GM10248 (cell line): ENCODE measurements at regions not wholly inside any gene's neighbourhood (a gene's known extent, or its start where the extent isn't known, plus 50 kb on each side); places are given as distances from the start of the nearest gene placed in this dataset.

ENCODE experiments used
- CTCF ChIA-PET: fragments of 300-600 bp; sonication (Branson Sonifier 250); formaldehyde crosslinking; extraction: SDS; loops from one replicate; lab custom pipeline; 2021; ENCODE audit warnings: antibody characterized with exemption; lab: Yijun Ruan, JAX
- POLR2A ChIA-PET: fragments of 350-650 bp; sonication (Branson Sonifier 250); formaldehyde crosslinking; extraction: SDS; loops from one replicate; lab custom pipeline; 2020; ENCODE audit warnings: antibody characterized with exemption; lab: Yijun Ruan, JAX
- DNase-seq: peaks from one replicate; pipeline ENCODE4 v3.0.0; 2012; ENCODE audit errors: extremely low spot score
- TF ChIP-seq, protein P1 (sequence below): IDR thresholded peaks from 2 replicates; pipeline ENCODE4 v1.5.1; 2012; ENCODE audit warnings: mild to moderate bottlenecking, low read depth; ENCODE audit errors: extremely low read depth, missing control alignments, control extremely low read depth

DNA sequence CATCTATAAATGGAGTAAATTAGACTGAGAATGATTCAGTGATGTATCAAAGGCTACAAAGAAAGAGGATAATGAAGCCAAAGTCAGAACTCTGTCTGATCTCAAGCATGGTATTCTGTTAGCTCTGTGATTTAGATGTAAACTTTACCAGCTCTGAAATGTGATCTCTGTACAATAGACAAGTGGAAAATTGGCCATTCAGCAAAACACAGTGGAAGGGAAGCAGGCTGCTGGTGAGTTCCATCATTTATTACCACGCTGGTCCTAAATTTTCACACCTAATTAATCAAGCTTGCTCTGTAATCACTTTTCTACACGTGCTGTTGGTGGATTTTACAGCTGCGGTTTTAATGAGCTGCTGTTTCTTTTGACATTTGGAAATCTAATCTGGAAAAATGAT lies 145.1 kb upstream of the OPCML start:
- ChIA-PET POLR2A (no interaction called here), CTCF (interaction anchor here (1.9 kb wide), 1 partner anchor 13 kb away, joined by 4 read pairs; no protein-coding TSS in a partner anchor)
- TF ChIP-seq, protein P1, sequence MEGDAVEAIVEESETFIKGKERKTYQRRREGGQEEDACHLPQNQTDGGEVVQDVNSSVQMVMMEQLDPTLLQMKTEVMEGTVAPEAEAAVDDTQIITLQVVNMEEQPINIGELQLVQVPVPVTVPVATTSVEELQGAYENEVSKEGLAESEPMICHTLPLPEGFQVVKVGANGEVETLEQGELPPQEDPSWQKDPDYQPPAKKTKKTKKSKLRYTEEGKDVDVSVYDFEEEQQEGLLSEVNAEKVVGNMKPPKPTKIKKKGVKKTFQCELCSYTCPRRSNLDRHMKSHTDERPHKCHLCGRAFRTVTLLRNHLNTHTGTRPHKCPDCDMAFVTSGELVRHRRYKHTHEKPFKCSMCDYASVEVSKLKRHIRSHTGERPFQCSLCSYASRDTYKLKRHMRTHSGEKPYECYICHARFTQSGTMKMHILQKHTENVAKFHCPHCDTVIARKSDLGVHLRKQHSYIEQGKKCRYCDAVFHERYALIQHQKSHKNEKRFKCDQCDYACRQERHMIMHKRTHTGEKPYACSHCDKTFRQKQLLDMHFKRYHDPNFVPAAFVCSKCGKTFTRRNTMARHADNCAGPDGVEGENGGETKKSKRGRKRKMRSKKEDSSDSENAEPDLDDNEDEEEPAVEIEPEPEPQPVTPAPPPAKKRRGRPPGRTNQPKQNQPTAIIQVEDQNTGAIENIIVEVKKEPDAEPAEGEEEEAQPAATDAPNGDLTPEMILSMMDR, result no peak
- DNase-seq, result no peak

- TF ChIP-seq, protein P1, result no peak
- POLR2A ChIA-PET, result no interaction called here
- CTCF ChIA-PET, result no interaction called here
- DNase-seq, result no peak
These were observed 144.0 kb upstream of the OPCML start for GRCh38 chr11:133676265-133676664.

DNA sequence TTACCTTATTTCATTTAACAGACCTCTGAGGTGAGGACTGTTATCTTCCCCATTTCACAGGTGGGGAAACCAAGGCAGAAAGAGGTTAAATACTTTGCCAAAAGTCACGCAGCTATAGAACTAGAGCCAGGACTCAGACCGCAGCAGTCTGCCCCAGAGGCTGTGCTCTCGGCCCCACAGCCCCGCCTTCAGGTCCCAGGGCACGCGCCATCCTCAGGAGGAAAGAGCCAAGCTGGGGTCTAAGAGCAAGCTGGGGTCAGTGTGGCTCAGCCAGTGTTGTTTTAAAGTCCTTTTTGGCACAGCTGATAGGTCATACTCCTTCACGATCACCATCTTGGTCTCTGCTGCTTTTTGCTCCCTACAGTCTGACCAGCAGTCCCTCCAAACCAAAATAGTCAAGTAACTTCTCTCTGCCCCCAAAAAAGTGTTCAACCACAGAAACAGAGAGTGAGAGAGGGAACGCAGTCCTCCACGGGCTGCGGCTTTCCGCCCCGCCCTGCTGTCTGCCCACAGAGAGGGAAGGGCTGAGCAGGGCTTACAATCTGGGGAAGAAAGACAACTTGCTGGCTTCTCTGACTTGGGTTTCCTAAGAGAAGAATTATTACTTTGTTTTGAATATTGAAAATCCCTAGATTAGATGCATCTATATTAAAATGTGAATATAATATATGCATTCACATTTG lies 137.2 kb upstream of the OPCML start:
- DNase-seq, result no peak
- POLR2A ChIA-PET, result no interaction called here
- TF ChIP-seq, protein P1, result no peak
- CTCF ChIA-PET, result no interaction called here

DNA sequence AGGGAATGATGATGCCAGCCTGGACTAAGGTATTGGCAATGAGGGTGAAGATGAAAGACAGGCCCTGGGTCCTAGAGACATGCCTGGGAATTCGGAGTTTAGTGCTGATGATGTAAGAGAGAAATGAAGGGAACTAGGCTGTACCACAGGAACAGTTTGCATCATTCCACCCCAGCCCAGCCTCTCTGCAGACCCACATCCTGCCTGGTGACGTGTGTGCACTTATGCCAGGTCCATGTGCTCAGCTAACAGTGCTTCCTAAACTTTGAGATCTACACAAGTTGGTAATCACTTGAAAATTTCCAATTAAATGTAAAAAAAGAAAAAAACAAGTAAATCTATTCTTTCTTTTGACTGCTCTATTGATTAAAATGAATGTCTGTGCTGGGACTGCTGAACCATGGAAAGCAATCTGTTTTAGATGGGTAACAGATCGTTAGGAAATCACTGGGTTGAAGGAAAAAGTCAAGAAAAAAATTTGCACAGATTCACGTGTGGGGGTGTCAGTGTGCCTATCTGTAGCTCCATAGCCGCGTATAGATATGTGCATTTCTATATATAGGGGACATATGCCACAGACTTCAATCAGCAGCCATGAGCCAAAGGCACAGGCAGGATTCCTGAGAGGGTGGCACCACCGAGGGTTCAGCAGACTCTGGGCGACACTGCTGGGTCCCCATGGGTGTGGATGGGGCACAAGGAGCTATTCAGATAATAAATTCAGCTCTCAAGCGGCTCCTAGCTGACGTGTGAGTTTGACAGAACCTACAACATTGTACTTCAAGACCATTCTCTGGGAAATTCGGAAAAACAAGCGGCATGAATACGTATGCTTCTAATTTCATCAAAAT lies 131.1 kb upstream of the OPCML start:
- TF ChIP-seq, protein P1, result no peak
- DNase-seq, result no peak
- ChIA-PET POLR2A (no interaction called here), CTCF (interaction anchor here (1.2 kb wide), 1 partner anchor 14 kb away, joined by 4 read pairs; no protein-coding TSS in a partner anchor)

DNA sequence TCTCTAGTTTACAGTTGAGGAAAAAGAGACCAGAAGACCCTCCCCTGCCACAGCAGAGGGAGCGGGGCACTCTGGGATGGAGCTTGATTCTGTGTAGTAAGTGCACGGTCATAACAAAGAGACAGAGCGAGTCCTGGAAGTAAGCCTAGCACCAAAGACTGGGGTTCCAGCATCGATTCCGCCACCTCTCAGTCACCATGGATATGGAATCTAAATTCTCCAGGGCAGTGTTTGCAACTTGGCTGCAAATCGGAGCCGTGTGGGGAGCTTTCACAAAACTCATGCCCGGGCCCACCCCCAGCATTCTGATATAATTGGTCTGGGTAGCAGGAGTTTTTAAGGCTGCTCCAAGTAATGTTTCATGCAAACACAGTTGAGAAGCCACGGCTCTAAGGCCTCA lies 129.5 kb upstream of the OPCML start:
- ChIA-PET POLR2A (no interaction called here), CTCF (interaction anchor here (1.3 kb wide), 1 partner anchor 22 kb away, joined by 4 read pairs; no protein-coding TSS in a partner anchor)
- TF ChIP-seq, protein P1, result no peak
- DNase-seq, result no peak

GRCh38 chr11:133660202-133660568 lies 127.9 kb upstream of the OPCML start:
- no peak for DNase-seq
- POLR2A ChIA-PET, result no interaction called here
- TF ChIP-seq, protein P1, result no peak
- CTCF ChIA-PET, result interaction anchor here (1.1 kb wide), 1 partner anchor 20 kb away, joined by 3 read pairs; no protein-coding TSS in a partner anchor
